ENCODE measurements at regions not wholly inside any gene's neighbourhood (a gene's known extent, or its start where the extent isn't known, plus 50 kb on each side); places are given as distances from the start of the nearest gene placed in this dataset.
A peak's percentile ranks its signal among the peaks of the same experiment; 100 is the strongest.
"Not testable (repeated sequence)": the region's sequence is repeated elsewhere in the genome, so short reads cannot be mapped to it uniquely, and the experiment has no call there.

- in situ Hi-C loops (cut with MboI; ENCODE audit: low pct_unique_long_range_greater_than_20kb, low sequenced_read_pairs); DNase-seq: not testable (repeated sequence)
Measured at GRCh38 chr20:29877411-29878280, 1379.8 kb upstream of the DEFB115 start.

GRCh38 chr20:29878281-29878741 is 1379.2 kb upstream of the DEFB115 start:
- in situ Hi-C loops (cut with MboI; ENCODE audit: low pct_unique_long_range_greater_than_20kb, low sequenced_read_pairs), result no loop called here
- no peak for DNase-seq

- in situ Hi-C loops (cut with MboI; ENCODE audit: low pct_unique_long_range_greater_than_20kb, low sequenced_read_pairs), result no loop called here
- no peak for DNase-seq
Measured at GRCh38 chr20:29878777-29879442, 1378.6 kb upstream of the DEFB115 start.

GRCh38 chr20:29881107-29881506 is 1376.4 kb upstream of the DEFB115 start:
- DNase-seq; in situ Hi-C loops (cut with MboI; ENCODE audit: low pct_unique_long_range_greater_than_20kb, low sequenced_read_pairs): not testable (repeated sequence)

GRCh38 chr20:29883514-29884219 is 1373.8 kb upstream of the DEFB115 start:
- DNase-seq; in situ Hi-C loops (cut with MboI; ENCODE audit: low pct_unique_long_range_greater_than_20kb, low sequenced_read_pairs): not testable (repeated sequence)

GRCh38 chr20:29884322-29884721 is 1373.1 kb upstream of the DEFB115 start:
- in situ Hi-C loops (cut with MboI; ENCODE audit: low pct_unique_long_range_greater_than_20kb, low sequenced_read_pairs), result not testable (repeated sequence)
- peak; percentile 46 for DNase-seq

- DNase-seq; in situ Hi-C loops (cut with MboI; ENCODE audit: low pct_unique_long_range_greater_than_20kb, low sequenced_read_pairs): not testable (repeated sequence)
Measured at GRCh38 chr20:29885282-29886185, 1371.9 kb upstream of the DEFB115 start.

- DNase-seq; in situ Hi-C loops (cut with MboI; ENCODE audit: low pct_unique_long_range_greater_than_20kb, low sequenced_read_pairs): not testable (repeated sequence)
Measured at GRCh38 chr20:29891555-29891954, 1365.9 kb upstream of the DEFB115 start.
